HG03565 (cell line): ENCODE measurements at regions not wholly inside any gene's neighbourhood (a gene's known extent, or its start where the extent isn't known, plus 50 kb on each side); places are given as distances from the start of the nearest gene placed in this dataset.

Experiments used
- ATAC-seq: cut with Tn5 transposase; IDR thresholded peaks from one replicate; pipeline ENCODE4 v1.9.1; 2021; ENCODE audit warnings: mild to moderate bottlenecking, moderate library complexity; ENCODE audit not compliant: unreplicated experiment

DNA sequence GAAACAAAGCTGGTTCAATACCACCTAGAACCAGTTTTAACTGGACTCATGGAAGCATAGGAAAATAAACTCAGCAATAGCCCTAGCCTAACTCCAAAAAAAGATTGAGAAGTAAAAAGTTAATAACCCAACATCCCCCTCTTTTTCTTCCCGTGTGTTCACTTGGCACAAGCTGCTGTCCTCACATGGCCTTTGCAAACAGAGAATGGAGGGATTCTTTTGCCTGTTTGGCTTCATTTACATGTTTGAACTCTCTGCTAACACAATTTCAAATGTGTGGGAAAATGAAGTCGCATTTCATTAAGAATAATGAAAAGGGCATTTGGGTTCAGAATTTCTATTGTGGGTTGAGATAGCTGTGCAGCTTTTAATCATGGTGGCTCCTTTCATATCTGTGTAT is 589.2 kb upstream of the LRRTM1 start:
- ATAC-seq, result no peak

DNA sequence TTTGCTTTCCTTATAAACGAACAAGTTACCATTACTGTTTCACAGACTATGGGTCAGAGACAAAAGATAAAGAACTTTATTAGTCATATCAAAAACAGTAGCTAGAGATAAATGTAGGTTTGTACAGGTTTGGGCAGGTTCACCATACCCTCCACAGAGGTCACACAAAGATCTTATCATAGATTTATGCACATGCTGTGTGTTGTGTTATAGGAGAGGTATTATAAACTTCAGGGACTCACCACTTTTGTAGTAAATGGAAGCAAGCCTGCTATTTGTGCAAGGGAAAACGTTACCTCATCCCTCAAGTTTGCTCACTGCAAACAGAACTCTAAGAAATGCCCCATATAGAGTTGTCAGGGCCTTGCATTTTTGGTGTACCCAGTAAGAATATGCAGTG is 584.5 kb upstream of the LRRTM1 start:
- no peak for ATAC-seq

DNA sequence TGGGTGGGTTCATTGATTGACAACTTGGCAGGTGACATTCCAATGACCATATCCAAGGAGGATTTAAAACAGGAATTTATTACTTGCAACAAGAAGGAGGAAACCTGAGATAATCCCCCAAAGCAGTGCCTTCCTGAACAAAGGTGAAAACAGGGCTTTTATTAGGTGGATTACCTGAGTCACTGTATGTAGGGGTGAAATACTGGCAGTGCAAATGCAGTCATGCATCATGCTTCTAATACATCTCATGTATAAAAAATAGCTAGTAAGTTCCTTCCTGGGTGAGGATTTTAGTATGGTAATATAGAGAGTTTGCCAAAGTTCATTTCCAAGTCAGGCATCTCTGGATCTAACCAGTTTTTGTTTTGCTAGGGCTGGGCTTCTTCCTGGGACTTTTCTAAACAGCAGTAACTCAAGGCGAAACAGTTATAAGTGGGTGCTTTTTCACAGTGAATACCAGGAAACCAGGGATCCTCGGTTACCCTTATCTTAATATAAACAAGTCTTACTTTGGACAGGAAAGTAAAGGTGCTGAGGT is 583.4 kb upstream of the LRRTM1 start:
- ATAC-seq, result no peak

DNA sequence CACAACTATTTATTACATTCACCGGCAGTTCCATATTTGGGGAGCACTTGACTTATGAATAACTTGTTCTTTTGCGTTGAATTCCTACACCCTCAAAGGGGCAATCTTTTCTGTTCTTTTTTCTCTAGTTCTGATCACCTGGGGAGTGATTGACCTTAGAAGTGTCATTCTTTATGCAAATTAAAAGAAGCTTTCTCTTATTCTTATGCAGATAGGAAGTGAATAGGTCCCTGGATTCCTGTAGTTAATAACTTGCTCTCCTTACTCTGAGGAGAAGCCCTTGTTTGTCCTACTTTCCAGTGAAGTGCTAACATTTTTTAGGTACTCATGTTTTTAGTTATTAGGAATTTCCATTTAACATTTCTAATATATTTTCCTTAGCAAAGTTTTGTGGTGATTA is 569.8 kb upstream of the LRRTM1 start:
- no peak for ATAC-seq

- no peak for ATAC-seq
Observed at GRCh38 chr2:80869858-80870438, 565.4 kb upstream of the LRRTM1 start.

GRCh38 chr2:80863147-80863714 is 558.7 kb upstream of the LRRTM1 start:
- no peak for ATAC-seq

GRCh38 chr2:80858965-80859364 is 554.4 kb upstream of the LRRTM1 start:
- ATAC-seq, result no peak

- ATAC-seq, result no peak
Observed at GRCh38 chr2:80856227-80856626, 551.7 kb upstream of the LRRTM1 start.

DNA sequence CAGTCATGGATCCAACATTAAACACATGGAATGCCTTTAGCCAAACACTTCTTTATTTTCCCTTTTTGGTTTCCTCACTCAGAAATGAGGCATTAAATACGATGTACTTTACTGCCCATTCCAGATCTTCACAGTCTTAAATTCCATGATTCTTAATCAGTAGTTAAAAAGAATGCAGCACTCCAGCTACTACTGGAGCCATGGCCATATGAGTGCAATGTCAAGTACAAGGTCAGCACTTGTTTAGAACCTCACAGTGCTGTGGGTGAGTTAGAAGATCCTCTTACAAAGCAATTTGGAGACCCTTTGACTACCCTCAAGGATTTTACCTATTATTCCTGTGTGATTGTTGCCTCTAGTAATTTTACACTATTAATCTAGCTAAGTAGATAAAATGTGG is 550.3 kb upstream of the LRRTM1 start:
- no peak for ATAC-seq

DNA sequence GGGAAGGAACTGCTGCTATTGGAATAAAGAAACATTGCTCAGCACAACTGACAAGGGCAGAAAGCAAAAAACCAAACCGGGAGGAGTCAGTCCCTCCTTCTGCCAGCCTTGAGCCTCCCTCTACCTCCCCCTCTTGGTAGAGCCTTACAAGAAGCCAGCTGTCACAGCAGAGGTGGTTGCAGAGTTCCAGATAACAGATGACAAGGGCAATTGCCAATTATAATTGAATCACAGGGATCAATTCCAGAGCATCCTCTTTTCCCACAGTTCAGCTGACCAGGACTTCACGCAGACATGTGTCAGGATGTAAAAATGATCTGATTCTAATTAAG is 548.2 kb upstream of the LRRTM1 start:
- ATAC-seq, result no peak

DNA sequence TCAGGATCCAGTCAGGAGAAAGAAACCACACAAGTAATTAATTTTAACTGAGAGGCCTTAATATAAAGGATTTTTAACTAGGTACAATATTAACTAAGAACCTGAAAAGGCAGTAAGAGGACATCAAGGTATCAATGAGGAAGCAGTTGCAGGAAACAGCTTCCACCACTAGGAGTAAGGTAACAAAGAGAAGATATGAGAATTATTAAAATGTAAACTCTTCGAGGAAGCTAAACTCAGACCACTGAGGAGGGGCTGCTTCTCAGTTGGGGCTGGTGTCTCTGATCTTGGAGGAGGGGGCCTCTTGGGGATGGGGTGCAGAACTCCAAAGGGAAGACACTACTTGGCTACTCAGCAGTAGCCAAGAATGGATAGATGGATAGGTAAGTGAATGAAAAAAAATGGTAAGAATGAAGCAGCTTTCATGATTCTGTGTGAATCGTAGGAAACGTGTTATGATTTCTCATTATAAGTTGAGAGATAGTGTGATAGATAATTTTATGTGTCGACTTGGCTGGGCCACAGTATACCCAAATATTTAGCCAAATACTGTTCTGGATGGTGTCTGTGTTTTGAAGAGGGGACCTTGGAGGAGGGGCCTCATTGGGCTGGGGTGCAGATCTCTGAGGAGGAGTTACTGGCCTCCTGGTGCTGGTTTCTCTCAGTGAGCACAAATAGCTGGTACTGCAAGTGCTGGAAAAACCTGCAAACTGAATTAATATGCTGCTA is 547.7 kb upstream of the LRRTM1 start:
- no peak for ATAC-seq

DNA sequence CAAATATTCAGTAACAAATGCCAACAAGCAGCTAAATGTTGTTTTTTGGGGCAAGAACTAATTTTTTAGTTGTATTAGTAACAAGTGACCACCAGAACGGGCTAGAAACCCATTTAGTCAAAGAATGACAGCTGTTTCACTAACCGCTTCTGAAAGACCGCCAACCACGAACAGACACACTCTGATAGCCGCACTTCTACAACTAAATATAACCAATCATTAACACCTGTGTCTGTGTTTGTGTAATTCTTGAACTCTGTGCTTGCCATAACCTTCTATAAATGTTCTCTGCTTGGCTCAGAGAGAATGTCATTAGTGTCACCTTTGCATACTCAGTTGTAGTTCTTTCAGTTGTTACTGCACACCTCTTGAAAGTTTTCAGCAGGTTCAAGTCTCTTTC is 526.3 kb upstream of the LRRTM1 start:
- ATAC-seq, result peak; percentile 49

DNA sequence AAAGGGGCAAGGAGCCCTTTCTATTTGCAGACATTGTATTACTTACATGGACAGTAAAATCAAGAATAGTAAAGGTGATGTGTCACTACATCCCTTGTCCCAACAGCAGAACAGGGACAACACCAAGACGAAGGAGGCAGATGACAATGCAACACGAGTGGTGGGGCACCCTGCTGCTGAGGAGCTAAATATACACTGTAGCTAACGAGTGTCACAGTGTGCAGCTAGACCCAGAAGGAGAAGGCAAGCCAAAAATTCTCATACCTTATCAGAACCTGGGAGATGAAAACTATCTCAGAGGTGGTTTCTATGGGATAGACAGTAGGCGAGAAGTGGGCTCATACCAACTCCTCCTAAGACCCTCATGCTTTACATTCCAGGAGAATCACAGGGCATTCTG is 518.4 kb upstream of the LRRTM1 start:
- ATAC-seq, result no peak

- ATAC-seq, result no peak
Observed at GRCh38 chr2:80815259-80815658, 510.7 kb upstream of the LRRTM1 start.

DNA sequence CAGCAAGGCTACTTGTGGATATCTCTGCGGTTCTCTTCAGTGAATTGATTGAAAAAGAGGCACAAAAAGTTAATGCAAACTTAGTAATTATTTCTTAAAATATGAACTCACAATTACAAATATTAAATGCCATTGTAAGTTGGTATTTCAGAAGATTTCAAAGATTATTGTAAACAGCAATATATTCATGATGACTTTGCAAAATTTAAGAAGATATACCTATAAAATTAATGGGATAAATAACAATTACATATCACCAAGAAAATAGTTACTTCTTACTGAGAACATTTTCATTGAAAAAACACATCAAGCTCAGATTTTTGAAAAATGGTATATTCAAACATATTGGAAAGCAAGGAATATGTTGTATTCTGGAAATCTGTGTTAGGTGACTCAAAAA is 482.0 kb upstream of the LRRTM1 start:
- no peak for ATAC-seq

DNA sequence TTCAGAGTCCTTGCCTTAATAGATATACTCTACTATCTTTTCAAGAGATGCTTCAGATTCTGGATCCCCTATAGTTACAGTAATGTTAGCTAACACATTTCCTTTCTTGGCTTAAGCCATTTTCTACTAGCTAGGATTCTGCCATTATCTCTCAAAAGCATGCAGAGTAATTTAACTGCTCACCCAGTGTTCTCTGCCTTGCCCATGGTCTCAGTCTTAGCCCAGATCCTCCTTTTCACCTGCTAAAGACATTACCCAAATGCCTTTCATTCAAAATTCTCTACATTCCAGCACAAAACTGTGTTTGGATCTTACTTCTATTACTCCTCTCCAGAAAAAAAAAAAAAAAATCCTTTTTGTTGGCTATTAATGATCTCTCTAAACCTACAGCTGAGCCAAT is 474.2 kb upstream of the LRRTM1 start:
- ATAC-seq, result no peak

- ATAC-seq, result no peak
Observed at GRCh38 chr2:80748592-80748991, 444.0 kb upstream of the LRRTM1 start.

- no peak for ATAC-seq
Observed at GRCh38 chr2:80737047-80737446, 432.5 kb upstream of the LRRTM1 start.

DNA sequence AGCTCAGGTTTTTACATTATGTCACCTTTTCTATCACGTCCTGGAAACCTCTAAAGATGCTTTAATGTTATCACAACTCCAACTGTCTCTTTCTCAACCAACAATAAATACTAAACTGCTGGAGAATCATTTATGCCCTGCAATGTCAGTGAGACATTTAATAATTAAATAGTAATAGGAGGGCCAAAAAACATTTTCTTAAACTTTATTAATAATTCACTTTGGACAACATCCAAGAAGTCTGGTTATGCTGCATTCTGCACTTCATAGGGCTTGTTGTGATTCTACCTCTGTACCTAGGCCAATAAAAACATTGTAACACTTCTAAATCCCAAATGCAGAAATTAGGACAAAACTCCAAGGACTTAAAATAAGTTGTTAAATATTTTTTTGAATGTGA is 420.4 kb upstream of the LRRTM1 start:
- ATAC-seq, result no peak

DNA sequence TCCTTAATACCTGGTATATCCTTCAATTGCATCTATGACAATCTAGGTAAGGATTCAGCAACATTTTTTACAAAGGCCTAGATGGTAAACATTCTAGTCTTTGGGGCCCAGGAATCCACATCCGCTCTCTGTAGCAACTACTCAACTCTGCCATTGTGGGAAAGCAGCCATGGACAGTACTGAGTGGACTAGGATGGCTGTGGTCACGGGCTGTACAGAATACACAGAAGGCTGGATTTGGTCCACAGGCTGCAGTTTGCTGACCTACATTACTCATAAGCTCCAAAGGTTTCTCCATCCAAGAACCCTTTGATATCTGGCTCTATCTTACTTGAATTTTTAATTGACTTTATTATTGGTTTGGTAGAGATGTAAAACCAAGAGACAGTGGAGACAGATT is 418.3 kb upstream of the LRRTM1 start:
- no peak for ATAC-seq

GRCh38 chr2:80719607-80720006 is 415.1 kb upstream of the LRRTM1 start:
- ATAC-seq, result no peak

DNA sequence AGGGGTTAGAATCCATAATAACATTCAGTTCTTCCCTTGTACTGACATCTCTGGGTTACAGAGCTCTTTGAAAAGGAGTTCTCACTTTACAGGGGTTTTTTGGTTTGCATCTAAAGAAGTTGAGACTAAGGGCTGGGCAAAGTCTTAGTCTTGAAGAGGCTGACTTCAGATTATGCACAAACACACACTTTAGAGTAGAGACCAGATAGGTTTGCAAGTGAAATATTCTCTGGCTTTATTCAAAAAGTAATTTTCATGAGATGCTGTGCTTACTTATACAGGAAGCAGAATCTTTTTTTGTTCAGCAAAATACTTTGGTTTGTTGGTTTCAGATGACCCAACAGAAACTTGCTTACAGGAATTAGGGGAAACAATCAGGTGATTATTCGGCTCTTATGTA is 410.9 kb upstream of the LRRTM1 start:
- ATAC-seq, result no peak

DNA sequence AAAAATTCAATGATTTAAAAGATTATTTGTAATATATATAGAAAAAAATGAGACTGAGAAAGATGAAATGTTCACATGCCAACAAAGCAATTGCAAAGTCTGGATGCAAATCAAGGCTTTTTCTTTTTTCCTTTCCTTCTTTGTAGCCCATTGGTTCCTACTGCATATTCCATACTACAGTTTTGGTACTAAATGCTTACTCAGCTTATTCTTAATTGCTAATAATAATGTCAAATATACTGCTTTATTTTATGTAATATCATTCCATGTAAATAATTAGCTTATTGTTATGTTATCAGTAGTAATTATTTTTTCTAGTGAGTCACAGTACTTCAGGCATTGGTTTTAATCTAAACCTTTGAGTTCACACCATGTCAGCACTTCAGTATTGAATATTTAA is 407.4 kb upstream of the LRRTM1 start:
- ATAC-seq, result no peak
